ENCODE measurements at regions not wholly inside any gene's neighbourhood (a gene's known extent, or its start where the extent isn't known, plus 50 kb on each side); places are given as distances from the start of the nearest gene placed in this dataset.

GRCh38 chr5:124620743-124621142 is 125.7 kb downstream of the ZNF608 start:
- no peak overlapping the region for H3K9ac ChIP-seq (ENCODE audit: extremely low read depth, insufficient read length, low read length)
- no peak overlapping the region for H3K56ac ChIP-seq (ENCODE audit: insufficient read length, low read depth, low read length)
- no peak overlapping the region for H2BK12ac ChIP-seq (ENCODE audit: insufficient read length, low read depth, low read length)
- TF ChIP-seq, protein P1, sequence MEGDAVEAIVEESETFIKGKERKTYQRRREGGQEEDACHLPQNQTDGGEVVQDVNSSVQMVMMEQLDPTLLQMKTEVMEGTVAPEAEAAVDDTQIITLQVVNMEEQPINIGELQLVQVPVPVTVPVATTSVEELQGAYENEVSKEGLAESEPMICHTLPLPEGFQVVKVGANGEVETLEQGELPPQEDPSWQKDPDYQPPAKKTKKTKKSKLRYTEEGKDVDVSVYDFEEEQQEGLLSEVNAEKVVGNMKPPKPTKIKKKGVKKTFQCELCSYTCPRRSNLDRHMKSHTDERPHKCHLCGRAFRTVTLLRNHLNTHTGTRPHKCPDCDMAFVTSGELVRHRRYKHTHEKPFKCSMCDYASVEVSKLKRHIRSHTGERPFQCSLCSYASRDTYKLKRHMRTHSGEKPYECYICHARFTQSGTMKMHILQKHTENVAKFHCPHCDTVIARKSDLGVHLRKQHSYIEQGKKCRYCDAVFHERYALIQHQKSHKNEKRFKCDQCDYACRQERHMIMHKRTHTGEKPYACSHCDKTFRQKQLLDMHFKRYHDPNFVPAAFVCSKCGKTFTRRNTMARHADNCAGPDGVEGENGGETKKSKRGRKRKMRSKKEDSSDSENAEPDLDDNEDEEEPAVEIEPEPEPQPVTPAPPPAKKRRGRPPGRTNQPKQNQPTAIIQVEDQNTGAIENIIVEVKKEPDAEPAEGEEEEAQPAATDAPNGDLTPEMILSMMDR (conservative IDR thresholded peaks at IDR 0.05) = no peak
- H3K14ac ChIP-seq (ENCODE audit: insufficient read depth, low read length) = no peak overlapping the region
- H3K27ac ChIP-seq (ENCODE audit: insufficient read length, low read depth, low read length) = no peak overlapping the region
- H4K5ac ChIP-seq (ENCODE audit: insufficient read length, low read depth, low read length) = no peak overlapping the region
- no peak overlapping the region for H2BK15ac ChIP-seq (ENCODE audit: low read depth, low read length)
- no peaks in the 10 kb centered on the region for H3K27me3 ChIP-seq (ENCODE audit: insufficient read depth, low read length)
- H2BK120ac ChIP-seq (ENCODE audit: low read depth, low read length, poor library complexity, severe bottlenecking) = no peak overlapping the region
- no peak overlapping the region for H3K4me3 Mint-ChIP-seq
- H2BK5ac ChIP-seq (ENCODE audit: insufficient read length, low read length) = no peak overlapping the region
- no peaks in the 10 kb centered on the region for H3K9me3 ChIP-seq (ENCODE audit: control insufficient read depth, low read depth, low read length)
- no peak overlapping the region for H2AFZ ChIP-seq (ENCODE audit: low read length)
- peaks cover 11 to 14% of the 10 kb centered on the region in 2 experiments for H3K4me1 Mint-ChIP-seq
- no peak overlapping the region for H2BK20ac ChIP-seq (ENCODE audit: low read depth, low read length, poor library complexity, severe bottlenecking)
- no peak overlapping the region for H3K23ac ChIP-seq (ENCODE audit: insufficient read length, low read depth, low read length)
- no peak overlapping the region for H3T11ph ChIP-seq (ENCODE audit: low read length)
- no peaks in the 10 kb centered on the region for H3K36me3 Mint-ChIP-seq (ENCODE audit: insufficient read depth in 1 of 3, low read depth in 3 of 3)
- H3K23me2 ChIP-seq (ENCODE audit: insufficient read length, low read depth, low read length, poor library complexity, severe bottlenecking) = no peaks in the 10 kb centered on the region
- no peak overlapping the region for H3K27ac Mint-ChIP-seq
- no peak overlapping the region for H3K18ac ChIP-seq (ENCODE audit: insufficient read length, low read depth, low read length)
- no peak overlapping the region for H4K91ac ChIP-seq (ENCODE audit: insufficient read length, low read depth, low read length)
- no peaks in the 10 kb centered on the region for H4K20me1 ChIP-seq (ENCODE audit: control insufficient read depth, insufficient read depth, insufficient read length)
- peaks cover 2% of the 10 kb centered on the region; the same call in 1 of the 2 replicates for H3K4me1 ChIP-seq (ENCODE audit: insufficient read depth, low read length)
- no CpG with 5 or more reads among the region's 2 CpGs for WGBS (ENCODE audit: extremely low coverage, insufficient read length, low lambda C conversion rate)
- no peak overlapping the region for H3K4me2 ChIP-seq (ENCODE audit: insufficient read depth, insufficient read length, low read length)
- H3K4ac ChIP-seq (ENCODE audit: low read depth, low read length) = no peak overlapping the region
- no peak overlapping the region for H4K8ac ChIP-seq (replicated peaks; ENCODE audit: insufficient read length, low read depth, low read length)
- no peaks in the 10 kb centered on the region for H3K79me2 ChIP-seq (ENCODE audit: insufficient read depth, low read length)
- no peaks in the 10 kb centered on the region for H3K9me3 Mint-ChIP-seq
- H3K27me3 Mint-ChIP-seq (ENCODE audit: low read depth) = no peaks in the 10 kb centered on the region
- no peak overlapping the region for H2AK5ac ChIP-seq (ENCODE audit: insufficient read length, low read length)
- H3K79me1 ChIP-seq (ENCODE audit: insufficient read depth, low read depth, low read length, poor library complexity, severe bottlenecking) = no peaks in the 10 kb centered on the region
- DNase-seq = no peak
